Activated CD8-positive, alpha-beta T cell treated with anti-CD3 and anti-CD28 coated beads for 36 hours (primary cell): ENCODE measurements at regions not wholly inside any gene's neighbourhood (a gene's known extent, or its start where the extent isn't known, plus 50 kb on each side); places are given as distances from the start of the nearest gene placed in this dataset.

Source experiments
- ATAC-seq: fragments of 200-7000 bp; cut with Tn5 transposase; one replicate; pipeline ENCODE4 v1.10.0; 2021; ENCODE audit warnings: mild to moderate bottlenecking, moderate library complexity
- CTCF ChIA-PET: fragments of 350-600 bp; sonication (Branson Sonifier 250); formaldehyde crosslinking; loops from one replicate; lab custom pipeline; 2021; ENCODE audit warnings: antibody characterized with exemption; lab: Charles Lee
- POLR2A ChIA-PET: fragments of 350-600 bp; sonication (Branson Sonifier 250); formaldehyde crosslinking; loops from one replicate; lab custom pipeline; 2021; ENCODE audit warnings: antibody characterized with exemption; lab: Charles Lee
- DNase-seq: peaks from one replicate; pipeline ENCODE4 v3.0.0-alpha.2; 2020
- H3K27ac Mint-ChIP-seq: one replicate; pipeline ENCODE4 v1.8.0; 2021; ENCODE audit warnings: mild to moderate bottlenecking, mixed read lengths
- H3K27me3 Mint-ChIP-seq: one replicate; pipeline ENCODE4 v1.8.0; 2021; ENCODE audit warnings: mixed read lengths
- H3K36me3 Mint-ChIP-seq: one replicate; pipeline ENCODE4 v1.8.0; 2021; ENCODE audit warnings: low read depth, mixed read lengths
- H3K4me1 Mint-ChIP-seq: one replicate; pipeline ENCODE4 v1.8.0; 2021; ENCODE audit warnings: low read depth, mixed read lengths
- H3K4me3 Mint-ChIP-seq: one replicate; pipeline ENCODE4 v1.8.0; 2021; ENCODE audit warnings: mild to moderate bottlenecking, moderate library complexity, mixed read lengths
- H3K9me3 Mint-ChIP-seq: one replicate; pipeline ENCODE4 v1.8.0; 2021; ENCODE audit warnings: mixed read lengths
- intact Hi-C: fragments of 100-400 bp; cut with micrococcal nuclease; formaldehyde crosslinking; loops from one replicate; pipeline ENCODE4 v1.10.0; 2022
- TF ChIP-seq, protein P1 (sequence below): fragments of 200-600 bp; IDR thresholded peaks from one replicate; pipeline ENCODE4 v1.8.0; 2022; ENCODE audit warnings: antibody characterized with exemption, mild to moderate bottlenecking

DNA sequence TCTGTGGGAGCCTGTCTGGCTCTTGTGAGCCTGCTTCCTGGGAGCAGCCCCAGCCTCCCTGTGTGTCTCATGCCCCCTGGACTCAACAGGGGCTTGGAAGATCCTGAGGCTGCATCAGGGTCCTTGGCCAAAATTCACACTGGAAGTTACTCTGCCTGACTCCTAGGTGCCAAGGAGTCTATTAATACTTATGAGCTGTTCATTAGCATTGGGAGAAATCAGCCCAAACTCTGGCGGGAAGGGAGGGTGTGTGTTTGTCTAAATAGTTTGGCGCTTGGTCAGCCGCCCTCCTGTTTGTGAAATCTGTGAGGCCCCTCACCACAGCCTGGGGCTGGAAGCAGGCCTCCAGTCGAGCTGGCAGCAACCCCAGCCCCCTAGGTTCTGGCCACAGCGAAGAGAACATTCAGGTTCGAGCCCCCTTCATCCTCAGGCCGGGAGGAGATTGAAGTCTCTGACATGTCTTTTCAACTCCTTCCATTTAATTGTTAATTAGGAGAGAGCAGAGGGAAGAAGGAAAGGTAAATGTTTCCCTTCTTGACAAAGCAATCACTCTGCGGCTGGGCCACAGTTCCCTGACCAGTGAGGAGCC lies 82.1 kb upstream of the F3 start:
- no peak overlapping the region for H3K27ac Mint-ChIP-seq
- POLR2A ChIA-PET: no interaction called here
- H3K4me1 Mint-ChIP-seq: no peaks in the 10 kb centered on the region
- intact Hi-C loops: no loop called here
- H3K36me3 Mint-ChIP-seq: no peaks in the 10 kb centered on the region
- H3K9me3 Mint-ChIP-seq: peaks cover under 1% of the 10 kb centered on the region
- no peaks in the 10 kb centered on the region for H3K27me3 Mint-ChIP-seq
- no peak for DNase-seq
- H3K4me3 Mint-ChIP-seq: no peak overlapping the region
- TF ChIP-seq, protein P1, sequence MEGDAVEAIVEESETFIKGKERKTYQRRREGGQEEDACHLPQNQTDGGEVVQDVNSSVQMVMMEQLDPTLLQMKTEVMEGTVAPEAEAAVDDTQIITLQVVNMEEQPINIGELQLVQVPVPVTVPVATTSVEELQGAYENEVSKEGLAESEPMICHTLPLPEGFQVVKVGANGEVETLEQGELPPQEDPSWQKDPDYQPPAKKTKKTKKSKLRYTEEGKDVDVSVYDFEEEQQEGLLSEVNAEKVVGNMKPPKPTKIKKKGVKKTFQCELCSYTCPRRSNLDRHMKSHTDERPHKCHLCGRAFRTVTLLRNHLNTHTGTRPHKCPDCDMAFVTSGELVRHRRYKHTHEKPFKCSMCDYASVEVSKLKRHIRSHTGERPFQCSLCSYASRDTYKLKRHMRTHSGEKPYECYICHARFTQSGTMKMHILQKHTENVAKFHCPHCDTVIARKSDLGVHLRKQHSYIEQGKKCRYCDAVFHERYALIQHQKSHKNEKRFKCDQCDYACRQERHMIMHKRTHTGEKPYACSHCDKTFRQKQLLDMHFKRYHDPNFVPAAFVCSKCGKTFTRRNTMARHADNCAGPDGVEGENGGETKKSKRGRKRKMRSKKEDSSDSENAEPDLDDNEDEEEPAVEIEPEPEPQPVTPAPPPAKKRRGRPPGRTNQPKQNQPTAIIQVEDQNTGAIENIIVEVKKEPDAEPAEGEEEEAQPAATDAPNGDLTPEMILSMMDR: no peak
- CTCF ChIA-PET: no interaction called here
- ATAC-seq: no peak

DNA sequence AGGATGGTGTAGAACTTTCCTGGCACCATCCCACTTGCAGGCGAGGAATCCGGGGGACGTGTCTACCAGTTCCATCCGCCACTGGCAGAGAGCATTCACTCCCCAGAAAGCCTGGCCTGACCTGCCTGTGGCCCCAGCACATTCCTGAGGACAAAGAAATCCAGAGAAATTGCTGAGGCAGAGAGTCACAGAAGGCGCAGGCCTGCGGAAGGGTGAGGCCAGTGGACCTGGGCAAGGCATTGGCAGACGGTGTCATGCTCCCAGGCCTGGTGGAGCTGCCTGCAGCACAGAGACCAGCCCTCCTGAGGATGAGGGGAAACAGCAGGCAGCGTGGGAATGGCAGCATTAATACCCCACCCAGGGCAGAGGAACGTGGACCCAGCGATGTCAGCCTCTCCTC lies 81.2 kb upstream of the F3 start:
- H3K4me3 Mint-ChIP-seq: no peak overlapping the region
- DNase-seq (no peak), ATAC-seq (no peak)
- H3K4me1 Mint-ChIP-seq: no peaks in the 10 kb centered on the region
- POLR2A ChIA-PET: no interaction called here
- no peaks in the 10 kb centered on the region for H3K27me3 Mint-ChIP-seq
- CTCF ChIA-PET: no interaction called here
- H3K9me3 Mint-ChIP-seq: peaks cover 7% of the 10 kb centered on the region
- H3K36me3 Mint-ChIP-seq: no peaks in the 10 kb centered on the region
- H3K27ac Mint-ChIP-seq: no peak overlapping the region
- TF ChIP-seq, protein P1: no peak
- intact Hi-C loops: no loop called here

DNA sequence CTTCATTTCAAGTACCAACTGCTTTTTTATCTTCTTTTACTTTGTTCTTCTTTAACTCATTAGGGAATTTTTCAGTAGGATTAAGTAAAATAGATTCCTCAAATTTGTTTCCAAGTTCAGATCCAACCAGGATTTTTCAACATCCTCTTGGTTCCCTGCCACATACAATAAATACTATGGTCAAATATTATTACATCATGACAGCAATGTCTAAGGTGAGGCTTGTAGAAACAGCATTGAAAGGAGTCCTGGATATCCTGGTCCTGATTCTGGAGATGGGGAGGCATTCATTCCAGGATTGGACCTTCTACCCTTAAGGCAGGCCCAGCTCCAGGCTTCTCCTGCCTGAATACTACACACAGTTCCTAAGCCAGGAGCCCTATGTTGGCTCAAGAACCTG lies 80.2 kb upstream of the F3 start:
- H3K27me3 Mint-ChIP-seq: no peaks in the 10 kb centered on the region
- POLR2A ChIA-PET: no interaction called here
- peaks cover 7% of the 10 kb centered on the region for H3K9me3 Mint-ChIP-seq
- CTCF ChIA-PET: no interaction called here
- no peaks in the 10 kb centered on the region for H3K4me1 Mint-ChIP-seq
- no peak for DNase-seq
- ATAC-seq: no peak
- H3K27ac Mint-ChIP-seq: no peak overlapping the region
- TF ChIP-seq, protein P1: no peak
- intact Hi-C loops: no loop called here
- H3K36me3 Mint-ChIP-seq: no peaks in the 10 kb centered on the region
- no peak overlapping the region for H3K4me3 Mint-ChIP-seq

DNA sequence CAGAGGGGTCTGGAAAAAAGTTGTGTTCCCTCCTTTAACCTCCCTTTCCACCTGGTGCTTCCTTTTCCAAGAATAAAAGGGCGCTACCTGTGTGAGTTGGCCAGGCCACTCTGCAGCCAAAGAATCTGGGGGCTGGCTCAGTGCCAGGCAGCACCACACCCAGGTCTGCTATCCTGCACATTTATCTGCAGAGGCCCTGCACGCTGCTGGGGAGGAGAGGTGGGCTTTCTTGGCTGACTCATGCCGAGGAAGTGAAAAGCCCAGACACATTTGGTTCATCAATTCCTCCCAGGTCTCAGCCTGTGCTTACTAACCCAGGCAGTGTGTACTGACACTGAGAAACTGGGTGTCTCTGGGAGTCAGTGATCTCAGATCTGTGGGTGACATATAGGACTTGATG lies 79.8 kb upstream of the F3 start:
- H3K36me3 Mint-ChIP-seq: no peaks in the 10 kb centered on the region
- H3K27me3 Mint-ChIP-seq: no peaks in the 10 kb centered on the region
- H3K27ac Mint-ChIP-seq: no peak overlapping the region
- ATAC-seq (no peak), DNase-seq (no peak)
- intact Hi-C loops: no loop called here
- H3K9me3 Mint-ChIP-seq: peaks cover 7% of the 10 kb centered on the region
- no peaks in the 10 kb centered on the region for H3K4me1 Mint-ChIP-seq
- no peak overlapping the region for H3K4me3 Mint-ChIP-seq
- CTCF ChIA-PET: no interaction called here
- TF ChIP-seq, protein P1: no peak
- POLR2A ChIA-PET: no interaction called here

DNA sequence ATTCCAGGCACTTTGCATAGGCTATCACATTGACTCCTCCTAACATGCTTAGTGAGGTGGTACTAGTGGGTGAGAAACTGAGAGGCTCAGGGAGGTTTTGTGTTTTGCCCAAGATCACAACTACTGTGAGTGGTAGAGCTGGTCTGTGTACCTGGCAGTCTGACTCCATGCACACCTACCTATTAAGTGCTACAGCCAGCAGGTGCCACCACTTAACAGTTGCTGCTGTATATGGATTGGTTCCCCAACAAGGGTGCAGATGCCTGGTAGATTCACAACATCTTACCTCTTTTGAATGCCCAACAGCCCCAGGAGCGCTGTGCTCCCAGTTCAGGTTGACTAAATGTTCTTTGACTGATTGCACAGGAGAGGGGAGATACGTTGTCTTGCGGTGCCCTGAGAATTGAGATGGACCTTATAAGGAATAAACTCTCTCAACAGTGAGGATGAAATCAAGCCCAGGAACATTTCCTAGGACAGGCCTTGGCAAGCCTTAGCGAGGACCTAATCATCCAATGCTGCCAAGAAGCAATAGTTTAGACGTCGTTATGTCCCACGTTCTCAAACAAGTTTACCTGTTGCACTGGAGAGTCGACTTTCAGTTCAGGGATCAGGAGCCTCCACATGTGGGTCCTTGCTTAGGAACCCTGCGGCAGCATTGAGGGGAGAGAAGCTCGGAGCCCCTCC lies 78.9 kb upstream of the F3 start:
- Mint-ChIP-seq H3K4me1 (no peaks in the 10 kb centered on the region), H3K36me3 (no peaks in the 10 kb centered on the region), H3K27me3 (no peaks in the 10 kb centered on the region), H3K27ac (no peak overlapping the region), H3K9me3 (peaks cover 7% of the 10 kb centered on the region), H3K4me3 (no peak overlapping the region)
- CTCF ChIA-PET: no interaction called here
- no peak for DNase-seq
- intact Hi-C loops: no loop called here
- POLR2A ChIA-PET: no interaction called here
- TF ChIP-seq, protein P1: no peak
- ATAC-seq: no peak
